ENCODE measurements at regions not wholly inside any gene's neighbourhood (a gene's known extent, or its start where the extent isn't known, plus 50 kb on each side); places are given as distances from the start of the nearest gene placed in this dataset.

DNA sequence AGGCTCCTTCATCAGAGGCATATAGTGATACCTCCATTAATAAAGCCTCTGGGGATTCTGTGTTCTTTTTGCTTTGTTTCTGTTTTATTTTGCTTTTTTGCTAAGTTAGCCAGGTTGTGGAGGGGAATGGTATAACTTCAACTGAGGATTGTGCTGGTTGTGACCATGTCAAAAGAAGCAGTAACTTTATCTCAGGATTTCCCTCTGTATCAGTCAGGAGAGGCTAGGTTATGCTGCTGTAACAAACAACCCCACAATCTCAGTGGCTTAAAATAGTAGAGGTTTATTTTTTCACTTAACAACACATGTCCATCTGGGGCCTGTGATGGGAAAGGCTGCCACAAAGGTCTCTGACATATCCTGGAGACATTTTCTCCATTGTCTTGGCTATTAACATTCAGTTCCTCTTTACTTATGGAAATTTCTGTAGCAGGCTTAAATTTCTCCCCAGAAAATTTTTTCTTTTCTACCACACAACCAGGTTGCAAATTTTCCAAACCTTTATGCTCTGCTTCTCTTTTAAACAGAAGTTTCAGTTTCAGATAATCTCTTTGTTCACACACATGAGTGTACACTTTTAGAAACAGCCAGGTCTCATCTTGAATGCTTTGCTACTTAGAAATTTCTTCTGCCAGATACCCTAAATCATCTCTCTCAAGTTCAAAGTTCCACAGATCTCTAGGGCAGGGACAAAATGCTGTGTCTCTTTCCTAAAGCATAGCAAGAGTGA is 64.7 kb downstream of the UCHL1 start:
- TF ChIP-seq EP300 (IDR thresholded peaks at IDR 0.05) (no peak), POLR2A (IDR thresholded peaks at IDR 0.05; ENCODE audit: low read depth) (no peak), POLR2AphosphoS5 (IDR thresholded peaks at IDR 0.05) (no peak)
- TF ChIP-seq, protein P1, sequence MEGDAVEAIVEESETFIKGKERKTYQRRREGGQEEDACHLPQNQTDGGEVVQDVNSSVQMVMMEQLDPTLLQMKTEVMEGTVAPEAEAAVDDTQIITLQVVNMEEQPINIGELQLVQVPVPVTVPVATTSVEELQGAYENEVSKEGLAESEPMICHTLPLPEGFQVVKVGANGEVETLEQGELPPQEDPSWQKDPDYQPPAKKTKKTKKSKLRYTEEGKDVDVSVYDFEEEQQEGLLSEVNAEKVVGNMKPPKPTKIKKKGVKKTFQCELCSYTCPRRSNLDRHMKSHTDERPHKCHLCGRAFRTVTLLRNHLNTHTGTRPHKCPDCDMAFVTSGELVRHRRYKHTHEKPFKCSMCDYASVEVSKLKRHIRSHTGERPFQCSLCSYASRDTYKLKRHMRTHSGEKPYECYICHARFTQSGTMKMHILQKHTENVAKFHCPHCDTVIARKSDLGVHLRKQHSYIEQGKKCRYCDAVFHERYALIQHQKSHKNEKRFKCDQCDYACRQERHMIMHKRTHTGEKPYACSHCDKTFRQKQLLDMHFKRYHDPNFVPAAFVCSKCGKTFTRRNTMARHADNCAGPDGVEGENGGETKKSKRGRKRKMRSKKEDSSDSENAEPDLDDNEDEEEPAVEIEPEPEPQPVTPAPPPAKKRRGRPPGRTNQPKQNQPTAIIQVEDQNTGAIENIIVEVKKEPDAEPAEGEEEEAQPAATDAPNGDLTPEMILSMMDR (IDR thresholded peaks at IDR 0.05), result no peak
- Histone ChIP-seq H3K27ac (replicated peaks in 1 of 4) (no peak overlapping the region), H3K4me1 (peaks cover 0 to 6% (median 0%) of the 10 kb centered on the region in 4 donors), H3K9me3 (no peaks in the 10 kb centered on the region), H3K4me3 (no peak overlapping the region), H3K27me3 (no peaks in the 10 kb centered on the region), H3K36me3 (no peaks in the 10 kb centered on the region)
- no peak for DNase-seq (ENCODE audit: extremely low spot score)
- intact Hi-C loops (cut with DNase I), result no loop called here

DNA sequence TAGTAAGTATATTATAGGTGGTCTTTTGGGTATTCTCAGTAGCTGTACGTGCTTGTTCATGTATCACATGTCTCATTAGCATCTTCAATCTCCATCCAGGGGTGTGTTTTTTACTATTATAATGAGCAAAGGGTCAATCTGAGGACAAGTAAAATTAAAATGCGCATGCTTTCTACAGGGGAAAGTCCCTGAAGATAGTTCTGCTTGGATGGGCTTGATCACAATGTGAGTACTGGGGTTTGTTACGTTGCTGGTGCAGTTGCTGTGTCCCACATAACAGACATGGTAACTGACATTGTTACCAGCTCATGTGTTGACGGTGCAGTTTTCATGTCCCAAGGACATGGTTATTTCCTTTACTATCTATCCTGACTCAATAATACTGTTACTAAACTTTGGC is 65.9 kb downstream of the UCHL1 start:
- Histone ChIP-seq H3K27ac (replicated peaks in 1 of 4) (no peak overlapping the region), H3K4me3 (no peak overlapping the region), H3K27me3 (no peaks in the 10 kb centered on the region), H3K9me3 (no peaks in the 10 kb centered on the region), H3K4me1 (peaks cover 0 to 6% (median 0%) of the 10 kb centered on the region in 4 donors), H3K36me3 (no peaks in the 10 kb centered on the region)
- 95% methylated on average over 4 of the region's 4 CpGs for WGBS
- TF ChIP-seq POLR2A (IDR thresholded peaks at IDR 0.05; ENCODE audit: low read depth), result no peak
- no peak for TF ChIP-seq EP300 (IDR thresholded peaks at IDR 0.05)
- TF ChIP-seq, protein P1 (IDR thresholded peaks at IDR 0.05), result no peak
- no peak for TF ChIP-seq POLR2AphosphoS5 (IDR thresholded peaks at IDR 0.05)
- intact Hi-C loops (cut with DNase I), result no loop called here
- DNase-seq (ENCODE audit: extremely low spot score), result no peak

DNA sequence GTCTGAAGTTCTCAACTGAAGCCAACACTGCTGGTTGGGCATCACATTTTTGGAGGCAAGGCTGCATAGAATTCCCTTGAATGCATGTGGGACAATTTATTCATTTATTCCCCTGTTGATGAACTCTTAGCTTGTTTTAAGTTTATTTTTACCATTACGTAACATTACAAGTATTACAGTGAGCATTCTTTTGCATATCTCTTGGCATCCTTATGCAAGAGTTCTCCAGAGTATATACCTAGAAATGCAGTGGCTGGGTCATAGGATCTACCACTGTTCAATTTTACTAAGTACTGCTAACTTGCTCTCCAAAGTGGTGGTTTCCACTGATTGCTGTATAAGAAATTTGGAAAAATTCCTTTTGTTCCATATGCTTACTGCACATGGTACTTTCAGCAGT is 66.5 kb downstream of the UCHL1 start:
- TF ChIP-seq, protein P1 (IDR thresholded peaks at IDR 0.05), result no peak
- TF ChIP-seq EP300 (IDR thresholded peaks at IDR 0.05), result no peak
- TF ChIP-seq POLR2AphosphoS5 (IDR thresholded peaks at IDR 0.05), result no peak
- no peak for TF ChIP-seq POLR2A (IDR thresholded peaks at IDR 0.05; ENCODE audit: low read depth)
- Histone ChIP-seq H3K36me3 (no peaks in the 10 kb centered on the region), H3K4me1 (peaks cover 0 to 6% (median 0%) of the 10 kb centered on the region in 4 donors), H3K27ac (replicated peaks in 1 of 4) (no peak overlapping the region), H3K4me3 (no peak overlapping the region), H3K9me3 (no peaks in the 10 kb centered on the region), H3K27me3 (no peaks in the 10 kb centered on the region)
- intact Hi-C loops (cut with DNase I), result no loop called here
- 91% methylated on average over 1 of the region's 1 CpG for WGBS
- DNase-seq (ENCODE audit: extremely low spot score), result no peak

DNA sequence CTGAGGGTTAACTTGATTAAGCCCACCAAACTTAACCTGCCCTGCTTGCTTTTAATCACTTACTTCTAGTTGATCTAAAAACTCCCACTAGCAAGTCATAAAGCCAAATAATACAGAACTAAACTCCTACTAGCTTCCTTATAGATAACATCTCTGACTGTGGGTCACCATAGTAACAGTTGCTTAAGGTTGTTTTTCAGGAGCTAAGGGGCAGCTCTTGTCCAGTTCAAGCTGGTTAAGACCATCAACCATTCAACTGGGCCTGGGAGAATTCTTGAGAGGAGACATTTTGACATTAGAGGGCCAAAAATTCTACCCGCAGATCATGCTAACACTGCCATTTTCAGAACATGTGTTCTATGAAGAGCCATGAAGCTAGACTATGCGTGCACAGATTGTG is 67.0 kb downstream of the UCHL1 start:
- DNase-seq (ENCODE audit: extremely low spot score), result no peak
- TF ChIP-seq POLR2AphosphoS5 (IDR thresholded peaks at IDR 0.05) (no peak), EP300 (IDR thresholded peaks at IDR 0.05) (no peak), POLR2A (IDR thresholded peaks at IDR 0.05; ENCODE audit: low read depth) (no peak)
- TF ChIP-seq, protein P1 (IDR thresholded peaks at IDR 0.05), result no peak
- intact Hi-C loops (cut with DNase I), result no loop called here
- WGBS, result 91% methylated on average over 2 of the region's 2 CpGs
- Histone ChIP-seq H3K4me3 (no peak overlapping the region), H3K36me3 (no peaks in the 10 kb centered on the region), H3K9me3 (no peaks in the 10 kb centered on the region), H3K27me3 (no peaks in the 10 kb centered on the region), H3K4me1 (peaks cover 0 to 6% (median 0%) of the 10 kb centered on the region in 4 donors), H3K27ac (replicated peaks in 1 of 4) (no peak overlapping the region)

DNA sequence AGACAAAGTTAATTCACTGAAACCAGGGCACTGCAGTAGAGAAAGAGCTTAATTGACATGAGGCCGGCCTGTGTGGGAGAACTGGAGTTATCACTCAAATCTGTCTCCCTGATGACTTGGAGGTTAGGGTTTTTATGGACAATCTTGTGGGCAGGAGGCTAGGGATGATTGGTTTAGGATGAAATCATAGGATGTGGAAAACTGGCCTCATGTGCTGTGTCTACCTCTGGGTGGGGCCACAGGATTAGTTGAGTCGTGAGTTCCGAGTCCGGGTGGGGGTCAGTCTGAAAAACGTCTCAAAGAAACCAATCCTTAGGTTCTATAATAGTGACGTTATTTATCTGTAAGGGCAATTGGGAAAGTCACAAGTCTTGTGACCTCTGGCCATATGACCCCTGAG is 68.1 kb downstream of the UCHL1 start:
- H3K27me3 ChIP-seq, result no peaks in the 10 kb centered on the region
- H3K36me3 ChIP-seq, result no peaks in the 10 kb centered on the region
- intact Hi-C loops (cut with DNase I), result no loop called here
- H3K4me1 ChIP-seq, result no peaks in the 10 kb centered on the region
- no peaks in the 10 kb centered on the region for H3K9me3 ChIP-seq
- TF ChIP-seq, protein P1 (IDR thresholded peaks at IDR 0.05), result no peak
- TF ChIP-seq POLR2A (IDR thresholded peaks at IDR 0.05; ENCODE audit: low read depth) (no peak), POLR2AphosphoS5 (IDR thresholded peaks at IDR 0.05) (no peak), EP300 (IDR thresholded peaks at IDR 0.05) (no peak)
- H3K4me3 ChIP-seq, result no peak overlapping the region
- H3K27ac ChIP-seq (replicated peaks in 1 of 4), result no peak overlapping the region
- WGBS, result 74% methylated on average over 6 of the region's 6 CpGs
- no peak for DNase-seq (ENCODE audit: extremely low spot score)

All from esophagus muscularis mucosa (tissue), 4 donors.